SK-N-SH treated with all-trans-retinoic acid at 6 μM for 48 hours (cell line): ENCODE measurements at regions not wholly inside any gene's neighbourhood (a gene's known extent, or its start where the extent isn't known, plus 50 kb on each side); places are given as distances from the start of the nearest gene placed in this dataset.

Source experiments
- ATAC-seq: fragments of 200-7000 bp; cut with Tn5 transposase; 3 replicates; pipeline ENCODE4 v1.9.1; 2020; ENCODE audit warnings: mild to moderate bottlenecking, moderate library complexity
- ARNTL ChIP-seq: fragments of 450-650 bp; formaldehyde crosslinking; IDR thresholded peaks from 2 replicates; pipeline ENCODE4 v1.5.0; 2020; ENCODE audit warnings: low read depth, mild to moderate bottlenecking, moderate library complexity, borderline replicate concordance
- BACH2 ChIP-seq: fragments of 250-450 bp; sonication (Bioruptor Pico); IDR thresholded peaks from 2 replicates; pipeline ENCODE4 v1.9.0; 2021; ENCODE audit warnings: mild to moderate bottlenecking, borderline replicate concordance
- CREB5 ChIP-seq: fragments of 250-450 bp; sonication (Bioruptor Pico); IDR thresholded peaks from 2 replicates; pipeline ENCODE4 v1.5.1; 2020; ENCODE audit warnings: low read depth, mild to moderate bottlenecking, moderate library complexity
- CSDC2 ChIP-seq: fragments of 250-450 bp; sonication (Bioruptor Pico); IDR thresholded peaks from 2 replicates; pipeline ENCODE4 v1.5.0; 2020; ENCODE audit warnings: mild to moderate bottlenecking, moderate library complexity
- ESRRG ChIP-seq: fragments of 250-450 bp; sonication (Bioruptor Pico); IDR thresholded peaks from 2 replicates; pipeline ENCODE4 v1.6.1; 2021; ENCODE audit warnings: mild to moderate bottlenecking
- GLIS3 ChIP-seq: fragments of 250-450 bp; sonication (Bioruptor Pico); IDR thresholded peaks from 2 replicates; pipeline ENCODE4 v1.5.0; 2020; ENCODE audit warnings: mild to moderate bottlenecking, moderate library complexity
- ISL1 ChIP-seq: fragments of 250-450 bp; sonication (Bioruptor Pico); IDR thresholded peaks from 2 replicates; pipeline ENCODE4 v2.1.2; 2022; ENCODE audit warnings: mild to moderate bottlenecking, moderate library complexity
- OSR1 ChIP-seq: fragments of 250-450 bp; sonication (Bioruptor Pico); IDR thresholded peaks from 2 replicates; pipeline ENCODE4 v1.8.0; 2022; ENCODE audit warnings: moderate library complexity, mild to moderate bottlenecking, inconsistent platforms
- PATZ1 ChIP-seq: fragments of 250-450 bp; sonication (Bioruptor Pico); IDR thresholded peaks from 2 replicates; pipeline ENCODE4 v1.8.0; 2020; ENCODE audit warnings: mild to moderate bottlenecking, moderate library complexity, borderline replicate concordance
- POU6F1 ChIP-seq: fragments of 250-450 bp; sonication (Bioruptor Pico); IDR thresholded peaks from 2 replicates; pipeline ENCODE4 v1.8.0; 2021; ENCODE audit warnings: low read depth, mild to moderate bottlenecking, moderate library complexity, borderline replicate concordance
- RARB ChIP-seq: fragments of 250-450 bp; sonication (Bioruptor Pico); IDR thresholded peaks from 2 replicates; pipeline ENCODE4 v1.8.0; 2021; ENCODE audit warnings: mild to moderate bottlenecking, moderate library complexity
- SNAI2 ChIP-seq: fragments of 250-450 bp; sonication (Bioruptor Pico); IDR thresholded peaks from 2 replicates; pipeline ENCODE4 v1.5.0; 2020; ENCODE audit warnings: mild to moderate bottlenecking, moderate library complexity
- TCF4 ChIP-seq: fragments of 250-450 bp; sonication (Bioruptor Pico); IDR thresholded peaks from 2 replicates; pipeline ENCODE4 v1.8.0; 2021; ENCODE audit warnings: mild to moderate bottlenecking, moderate library complexity, borderline replicate concordance
- TOX ChIP-seq: fragments of 250-450 bp; sonication (Bioruptor Pico); IDR thresholded peaks from 2 replicates; pipeline ENCODE4 v1.8.0; 2021; ENCODE audit warnings: mild to moderate bottlenecking, moderate library complexity, borderline replicate concordance
- TSHZ2 ChIP-seq: fragments of 250-450 bp; sonication (Bioruptor Pico); IDR thresholded peaks from 2 replicates; pipeline ENCODE4 v1.5.0; 2020; ENCODE audit warnings: mild to moderate bottlenecking, moderate library complexity
- ZC3H10 ChIP-seq: fragments of 250-450 bp; sonication (Bioruptor Pico); IDR thresholded peaks from 2 replicates; pipeline ENCODE4 v1.5.1; 2021; ENCODE audit warnings: mild to moderate bottlenecking, moderate library complexity
- ZFP3 ChIP-seq: fragments of 250-450 bp; sonication (Bioruptor Pico); IDR thresholded peaks from 2 replicates; pipeline ENCODE4 v1.5.0; 2020; ENCODE audit warnings: mild to moderate bottlenecking, moderate library complexity
- ZFP30 ChIP-seq: fragments of 450-650 bp; formaldehyde crosslinking; IDR thresholded peaks from 2 replicates; pipeline ENCODE4 v1.5.0; 2022; ENCODE audit warnings: mild to moderate bottlenecking, moderate library complexity
- ZNF565 ChIP-seq: fragments of 450-650 bp; formaldehyde crosslinking; conservative IDR thresholded peaks from 2 replicates; pipeline ENCODE4 v1.5.0; 2020; ENCODE audit warnings: low read depth, mild to moderate bottlenecking, moderate library complexity
- ZNF70 ChIP-seq: fragments of 450-650 bp; formaldehyde crosslinking; IDR thresholded peaks from 2 replicates; pipeline ENCODE4 v1.5.0; 2020; ENCODE audit warnings: mild to moderate bottlenecking, moderate library complexity
- ZNF8 ChIP-seq: fragments of 450-650 bp; formaldehyde crosslinking; IDR thresholded peaks from 2 replicates; pipeline ENCODE4 v1.5.0; 2020; ENCODE audit warnings: mild to moderate bottlenecking, moderate library complexity

- TF ChIP-seq ESRRG (CRISPR knock-in tag), result no peak
- TF ChIP-seq, all 23 proteins: peak for 0
These were observed 210.3 kb downstream of the POM121L12 start for GRCh38 chr7:53245721-53246120.

GRCh38 chr7:53246957-53247356, 211.5 kb downstream of the POM121L12 start:
- ATAC-seq, result no peak
- TF ChIP-seq GLIS3 (CRISPR knock-in tag), result no peak
- no peak for TF ChIP-seq CSDC2
- TF ChIP-seq BACH2, result no peak
- TF ChIP-seq ZC3H10 (CRISPR knock-in tag), result no peak
- TF ChIP-seq TSHZ2 (CRISPR knock-in tag), result no peak
- no peak for TF ChIP-seq CREB5 (CRISPR knock-in tag)
- no peak for TF ChIP-seq SNAI2 (CRISPR knock-in tag)

More at GRCh38 chr7:53245721-53246120, 210.3 kb downstream of the POM121L12 start:
- ATAC-seq, result no peak

GRCh38 chr7:53252539-53252938, 217.1 kb downstream of the POM121L12 start:
- ATAC-seq, result no peak
- no peak for TF ChIP-seq ESRRG (CRISPR knock-in tag)
- no peak for TF ChIP-seq ZNF565
- no peak for TF ChIP-seq RARB
- TF ChIP-seq ZFP3, result no peak
- TF ChIP-seq POU6F1 (CRISPR knock-in tag), result no peak
- TF ChIP-seq ZFP30 (CRISPR knock-in tag), result no peak
- no peak for TF ChIP-seq TOX
- TF ChIP-seq OSR1 (CRISPR knock-in tag), result no peak
- TF ChIP-seq ARNTL (CRISPR knock-in tag), result no peak
- TF ChIP-seq ZNF8 (CRISPR knock-in tag), result no peak
- TF ChIP-seq ZC3H10 (CRISPR knock-in tag), result no peak
- TF ChIP-seq CSDC2, result no peak
- TF ChIP-seq PATZ1 (CRISPR knock-in tag), result no peak
- TF ChIP-seq ZNF70, result no peak
- no peak for TF ChIP-seq SNAI2 (CRISPR knock-in tag)
- TF ChIP-seq GLIS3 (CRISPR knock-in tag), result no peak
- TF ChIP-seq ISL1, result no peak
- TF ChIP-seq TCF4 (CRISPR knock-in tag), result no peak
- no peak for TF ChIP-seq TSHZ2 (CRISPR knock-in tag)
